ENCODE measurements at regions not wholly inside any gene's neighbourhood (a gene's known extent, or its start where the extent isn't known, plus 50 kb on each side); places are given as distances from the start of the nearest gene placed in this dataset.

GRCh38 chr13:92967923-92968322, 258.7 kb upstream of the GPC6 start:
- FAIRE-seq: no peak
- no TSS peak for BruUV-seq (replicated peaks)
- Histone ChIP-seq H3K4me2 (ENCODE audit: low read depth, low read length) (no peak overlapping the region), H3K4me1 (ENCODE audit: insufficient read depth, low read length) (0 out of 2 replicates have a peak, but pooled peaks cover 13% of the 10 kb centered on the region), H3K36me3 (replicated peaks in 1 of 2; ENCODE audit: control insufficient read depth in 1 of 2, insufficient read depth in 2 of 2, low read length in 2 of 2) (no peaks in the 10 kb centered on the region), H3K9me3 (ENCODE audit: low read length) (no peaks in the 10 kb centered on the region), H3K4me3 (replicated peaks in 1 of 3; ENCODE audit: insufficient read depth in 1 of 3, low read depth in 2 of 3, low read length in 3 of 3) (no peak overlapping the region), H3K9ac (ENCODE audit: insufficient read depth, low read depth, low read length) (no peak overlapping the region), H3K79me2 (ENCODE audit: insufficient read depth, low read length) (no peaks in the 10 kb centered on the region), H3K27ac (ENCODE audit: extremely low read length, insufficient read depth, low read length) (no peak overlapping the region), H4K20me1 (ENCODE audit: insufficient read depth, low read length) (no peaks in the 10 kb centered on the region), H2AFZ (ENCODE audit: low read length) (no peak overlapping the region), H3K27me3 (ENCODE audit: control insufficient read depth in 1 of 2, insufficient read depth in 2 of 2, low read length in 2 of 2) (no peaks in the 10 kb centered on the region; a peak in 1 of 5 replicates)
- in situ Hi-C loops (cut with HindIII; ENCODE audit: extremely low pct_ligation_motif_present, low pct_unique_long_range_greater_than_20kb): loop anchor here (25.0 kb wide), 1 partner anchor 1394 kb away; no protein-coding TSS in a partner anchor
- ChIA-PET CTCF (ENCODE audit: low intra/inter-chr PET ratio, low total read pairs) (interaction anchor here (1.1 to 1.3 kb wide), 2 partner anchors 266 to 1394 kb away, joined by 3 to 5 read pairs; no protein-coding TSS in a partner anchor), POLR2A (interaction anchor here (0.8 kb wide), 1 partner anchor 260 kb away, joined by 3 read pairs; no protein-coding TSS in a partner anchor)
- peak; percentile 71 for ATAC-seq
- intact Hi-C loops (cut with micrococcal nuclease; ENCODE audit: unreplicated experiment): loop anchor here (5.0 kb wide), 2 partner anchors 264 to 1394 kb away; no protein-coding TSS in a partner anchor
- peak; percentile 18 for DNase-seq (ENCODE audit: low spot score)
- WGBS (ENCODE audit: low lambda C conversion rate): 17% methylated on average over 3 of the region's 3 CpGs
- TF ChIP-seq, protein P1, sequence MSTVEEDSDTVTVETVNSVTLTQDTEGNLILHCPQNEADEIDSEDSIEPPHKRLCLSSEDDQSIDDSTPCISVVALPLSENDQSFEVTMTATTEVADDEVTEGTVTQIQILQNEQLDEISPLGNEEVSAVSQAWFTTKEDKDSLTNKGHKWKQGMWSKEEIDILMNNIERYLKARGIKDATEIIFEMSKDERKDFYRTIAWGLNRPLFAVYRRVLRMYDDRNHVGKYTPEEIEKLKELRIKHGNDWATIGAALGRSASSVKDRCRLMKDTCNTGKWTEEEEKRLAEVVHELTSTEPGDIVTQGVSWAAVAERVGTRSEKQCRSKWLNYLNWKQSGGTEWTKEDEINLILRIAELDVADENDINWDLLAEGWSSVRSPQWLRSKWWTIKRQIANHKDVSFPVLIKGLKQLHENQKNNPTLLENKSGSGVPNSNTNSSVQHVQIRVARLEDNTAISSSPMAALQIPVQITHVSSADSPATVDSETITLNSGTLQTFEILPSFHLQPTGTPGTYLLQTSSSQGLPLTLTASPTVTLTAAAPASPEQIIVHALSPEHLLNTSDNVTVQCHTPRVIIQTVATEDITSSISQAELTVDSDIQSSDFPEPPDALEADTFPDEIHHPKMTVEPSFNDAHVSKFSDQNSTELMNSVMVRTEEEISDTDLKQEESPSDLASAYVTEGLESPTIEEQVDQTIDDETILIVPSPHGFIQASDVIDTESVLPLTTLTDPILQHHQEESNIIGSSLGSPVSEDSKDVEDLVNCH (CRISPR knock-in tag; IDR thresholded peaks at IDR 0.05): no peak
- no peak for TF ChIP-seq NFYC (CRISPR knock-in tag; IDR thresholded peaks at IDR 0.05)
- TF ChIP-seq ZKSCAN1 (IDR thresholded peaks at IDR 0.05; ENCODE audit: low read length): no peak
- TF ChIP-seq HNF1B (CRISPR knock-in tag; IDR thresholded peaks at IDR 0.05): no peak
- TF ChIP-seq TFDP2 (CRISPR knock-in tag; IDR thresholded peaks at IDR 0.05): no peak
- no peak for TF ChIP-seq GMEB1 (CRISPR knock-in tag; IDR thresholded peaks at IDR 0.05; ENCODE audit: borderline replicate concordance)
- peak; percentile 26; the same call in 1 of the 2 replicates for TF ChIP-seq SMC3 (IDR thresholded peaks at IDR 0.05; ENCODE audit: low read length)
- no peak for TF ChIP-seq ZNF317 (CRISPR knock-in tag; IDR thresholded peaks at IDR 0.05)
- peak; percentile 76; the same call in 1 of the 2 replicates for TF ChIP-seq ONECUT2 (CRISPR knock-in tag; IDR thresholded peaks at IDR 0.05)
- no peak for TF ChIP-seq EHMT2 (IDR thresholded peaks at IDR 0.05; ENCODE audit: borderline replicate concordance, low read depth, low read length)
- TF ChIP-seq TCF12 (IDR thresholded peaks at IDR 0.05): no peak
- no peak for TF ChIP-seq TCF12 (CRISPR knock-in tag; IDR thresholded peaks at IDR 0.05)
- TF ChIP-seq SOX6 (IDR thresholded peaks at IDR 0.05): no peak
- TF ChIP-seq SOX6 (CRISPR knock-in tag; IDR thresholded peaks at IDR 0.05): no peak
- no peak for TF ChIP-seq MBD4 (IDR thresholded peaks at IDR 0.05; ENCODE audit: borderline replicate concordance, low read length)
- TF ChIP-seq ZMAT5 (CRISPR knock-in tag; IDR thresholded peaks at IDR 0.05; ENCODE audit: borderline replicate concordance, low read depth): no peak
- no peak for TF ChIP-seq RARG (CRISPR knock-in tag; IDR thresholded peaks at IDR 0.05; ENCODE audit: low read depth)
- no peak for TF ChIP-seq ZZZ3 (CRISPR knock-in tag; IDR thresholded peaks at IDR 0.05; ENCODE audit: borderline replicate concordance)

Measured in HepG2 (cell line).